ENCODE measurements at regions not wholly inside any gene's neighbourhood (a gene's known extent, or its start where the extent isn't known, plus 50 kb on each side); places are given as distances from the start of the nearest gene placed in this dataset.

GRCh38 chr20:12057778-12058177 lies 140.1 kb downstream of the BTBD3 start:
- Histone ChIP-seq H3K4me3 (no peak overlapping the region), H3K9me3 (no peaks in the 10 kb centered on the region), H3K4me1 (no peaks in the 10 kb centered on the region), H3K27ac (no peak overlapping the region), H3K36me3 (no peaks in the 10 kb centered on the region), H3K27me3 (no peaks in the 10 kb centered on the region)
- TF ChIP-seq POLR2AphosphoS5 (IDR thresholded peaks at IDR 0.05) (no peak), POLR2A (IDR thresholded peaks at IDR 0.05) (no peak), CTCF (IDR thresholded peaks at IDR 0.05) (no peak)
- DNase-seq (ENCODE audit: low spot score in 2 of 2), result no peak
- intact Hi-C loops (cut with DNase I; ENCODE audit: low total_unique reads), result no loop called here

GRCh38 chr20:12058216-12058615 lies 140.5 kb downstream of the BTBD3 start:
- no peak for DNase-seq (ENCODE audit: low spot score in 2 of 2)
- H3K36me3 ChIP-seq, result no peaks in the 10 kb centered on the region
- no peak overlapping the region for H3K4me3 ChIP-seq
- no peaks in the 10 kb centered on the region for H3K4me1 ChIP-seq
- intact Hi-C loops (cut with DNase I; ENCODE audit: low total_unique reads), result no loop called here
- no peaks in the 10 kb centered on the region for H3K27me3 ChIP-seq
- TF ChIP-seq POLR2AphosphoS5 (IDR thresholded peaks at IDR 0.05), result no peak
- no peak for TF ChIP-seq POLR2A (IDR thresholded peaks at IDR 0.05)
- no peak for TF ChIP-seq CTCF (IDR thresholded peaks at IDR 0.05)
- no peak overlapping the region for H3K27ac ChIP-seq
- H3K9me3 ChIP-seq, result no peaks in the 10 kb centered on the region

- H3K4me3 ChIP-seq, result no peak overlapping the region
- TF ChIP-seq POLR2AphosphoS5 (IDR thresholded peaks at IDR 0.05) (no peak), CTCF (IDR thresholded peaks at IDR 0.05) (no peak), POLR2A (IDR thresholded peaks at IDR 0.05) (no peak)
- DNase-seq (ENCODE audit: low spot score in 2 of 2), result no peak
- no peaks in the 10 kb centered on the region for H3K27me3 ChIP-seq
- no peaks in the 10 kb centered on the region for H3K36me3 ChIP-seq
- H3K27ac ChIP-seq, result no peak overlapping the region
- no peaks in the 10 kb centered on the region for H3K4me1 ChIP-seq
- intact Hi-C loops (cut with DNase I; ENCODE audit: low total_unique reads), result loop anchor here (10.0 kb wide), 1 partner anchor 337 kb away; no protein-coding TSS in a partner anchor
- H3K9me3 ChIP-seq, result peaks cover 11 to 12% of the 10 kb centered on the region in 2 donors
Observed at GRCh38 chr20:12061466-12061865, 143.8 kb downstream of the BTBD3 start.

- no peaks in the 10 kb centered on the region for H3K27me3 ChIP-seq
- no peak for TF ChIP-seq CTCF (IDR thresholded peaks at IDR 0.05)
- no peak for TF ChIP-seq POLR2AphosphoS5 (IDR thresholded peaks at IDR 0.05)
- TF ChIP-seq POLR2A (IDR thresholded peaks at IDR 0.05), result no peak
- intact Hi-C loops (cut with DNase I; ENCODE audit: low total_unique reads), result loop anchor here (10.0 kb wide), 1 partner anchor 338 kb away; no protein-coding TSS in a partner anchor
- no peak overlapping the region for H3K27ac ChIP-seq
- no peak overlapping the region for H3K4me3 ChIP-seq
- no peaks in the 10 kb centered on the region for H3K36me3 ChIP-seq
- peaks cover 11 to 12% of the 10 kb centered on the region in 2 donors for H3K9me3 ChIP-seq
- no peak for DNase-seq (ENCODE audit: low spot score in 2 of 2)
- H3K4me1 ChIP-seq, result no peaks in the 10 kb centered on the region
Observed at GRCh38 chr20:12063106-12063684, 145.5 kb downstream of the BTBD3 start.

GRCh38 chr20:12064540-12064939 lies 146.8 kb downstream of the BTBD3 start:
- no peaks in the 10 kb centered on the region for H3K4me1 ChIP-seq
- intact Hi-C loops (cut with DNase I; ENCODE audit: low total_unique reads), result loop anchor here (10.0 kb wide), 1 partner anchor 340 kb away; no protein-coding TSS in a partner anchor
- DNase-seq (ENCODE audit: low spot score in 2 of 2), result no peak
- peaks cover 11 to 12% of the 10 kb centered on the region in 2 donors for H3K9me3 ChIP-seq
- no peaks in the 10 kb centered on the region for H3K36me3 ChIP-seq
- no peaks in the 10 kb centered on the region for H3K27me3 ChIP-seq
- no peak overlapping the region for H3K27ac ChIP-seq
- TF ChIP-seq POLR2A (IDR thresholded peaks at IDR 0.05) (no peak), CTCF (IDR thresholded peaks at IDR 0.05) (no peak), POLR2AphosphoS5 (IDR thresholded peaks at IDR 0.05) (no peak)
- no peak overlapping the region for H3K4me3 ChIP-seq
